Endothelial cell of umbilical vein (primary cell): ENCODE measurements at regions not wholly inside any gene's neighbourhood (a gene's known extent, or its start where the extent isn't known, plus 50 kb on each side); places are given as distances from the start of the nearest gene placed in this dataset.

Source experiments
- BruUV-seq: library from RNA; stranded (reverse); fragments of 400-500 nt; replicated peaks from 2 replicates; lab custom pipeline; 2021; lab: Mats Ljungman, UMichigan
- CTCF ChIA-PET: fragments of 300-600, 350-600 bp; sonication (Branson Sonifier 250); formaldehyde crosslinking; loops from one replicate; lab custom pipeline; 2021; ENCODE audit warnings: antibody characterized with exemption, inconsistent platforms; lab: Charles Lee
- POLR2A ChIA-PET: fragments of 300-600, 350-600 bp; sonication (Branson Sonifier 250); formaldehyde crosslinking; loops from one replicate; lab custom pipeline; 2021; ENCODE audit warnings: antibody characterized with exemption, inconsistent platforms; lab: Charles Lee
- DNase-seq: peaks from one replicate; pipeline ENCODE4 v3.0.0-alpha.2; 2011; ENCODE audit warnings: low read depth, low spot score
- FAIRE-seq: peaks from 2 replicates; lab custom pipeline; 2011; peaks lifted over from hg19 to GRCh38; lab: Jason Lieb, UNC
- H2AFZ ChIP-seq: 2 replicates; pipeline ENCODE4 v1.6.0; 2012; ENCODE audit warnings: low read depth, low read length, control low read depth, inconsistent platforms
- H3K27ac ChIP-seq: 2 replicates; pipeline ENCODE4 v1.5.1; 2011; ENCODE audit warnings: low read depth, mild to moderate bottlenecking, control low read depth, low read length, moderate library complexity; ENCODE audit not compliant: insufficient read depth
- H3K27me3 ChIP-seq, 2 experiments: 2 replicates each; pipeline versions ENCODE4 v1.6.0 to v1.6.1; 2011; ENCODE audit warnings: low read length in 2 of 2, mixed read lengths in 1 of 2; ENCODE audit not compliant: control insufficient read depth in 2 of 2, insufficient read depth in 2 of 2
- H3K36me3 ChIP-seq, 2 experiments: 2 replicates in 1 of 2; 3 replicates in 1 of 2; pipeline ENCODE4 v1.5.1; 2011; ENCODE audit warnings: low read length in 2 of 2, mild to moderate bottlenecking in 1 of 2, moderate library complexity in 1 of 2; ENCODE audit not compliant: control insufficient read depth in 2 of 2, insufficient read depth in 2 of 2; ENCODE audit errors: extremely low read depth in 1 of 2
- H3K4me1 ChIP-seq: 3 replicates; pipeline ENCODE4 v1.5.1; 2011; ENCODE audit warnings: mild to moderate bottlenecking, low read length; ENCODE audit not compliant: control insufficient read depth, insufficient read depth; ENCODE audit errors: extremely low read depth
- H3K4me2 ChIP-seq: 2 replicates; pipeline ENCODE4 v1.6.1; 2011; ENCODE audit warnings: low read length, control low read depth, mixed read lengths; ENCODE audit not compliant: insufficient read depth
- H3K4me3 ChIP-seq, 3 experiments: fragments of 200-600 bp in 1 of 3; sonication (generic), shearing (Covaris generic) in 1 of 3; replicated peaks in 1 of 3; 2 replicates each; pipeline ENCODE4 v1.5.1; 2011 to 2016; ENCODE audit warnings: control low read depth in 3 of 3, low read length in 3 of 3, mild to moderate bottlenecking in 2 of 3, inconsistent platforms in 1 of 3, low read depth in 1 of 3, moderate library complexity in 1 of 3; ENCODE audit not compliant: insufficient read depth in 1 of 3
- H3K79me2 ChIP-seq: 2 replicates; pipeline ENCODE4 v1.6.0; 2012; ENCODE audit warnings: low read length, inconsistent platforms; ENCODE audit not compliant: control insufficient read depth, insufficient read depth
- H3K9ac ChIP-seq: replicated peaks from 2 replicates; pipeline ENCODE3; 2011; ENCODE audit warnings: low read length, control low read depth; ENCODE audit not compliant: insufficient read depth; ENCODE audit errors: extremely low read depth
- H3K9me1 ChIP-seq: replicated peaks from 3 replicates; pipeline ENCODE4 v1.6.0; 2011; ENCODE audit warnings: mild to moderate bottlenecking, low read length; ENCODE audit not compliant: control insufficient read depth, insufficient read depth; ENCODE audit errors: extremely low read depth
- H3K9me3 ChIP-seq: replicated peaks from 2 replicates; pipeline ENCODE4 v1.5.1; 2012; ENCODE audit warnings: low read length, inconsistent platforms; ENCODE audit not compliant: control insufficient read depth, insufficient read depth
- H4K20me1 ChIP-seq: replicated peaks from 2 replicates; pipeline ENCODE3; 2011; ENCODE audit warnings: mild to moderate bottlenecking, low read length; ENCODE audit not compliant: control insufficient read depth, insufficient read depth; ENCODE audit errors: extremely low read depth
- CTCF ChIP-seq, 2 donors: IDR thresholded peaks; 1 replicate in 1 of 2; 2 replicates in 1 of 2; pipeline ENCODE4 v1.5.1; 2011; ENCODE audit warnings: low read length in 2 of 2, mild to moderate bottlenecking in 2 of 2, moderate library complexity in 2 of 2, control low read depth in 1 of 2, inconsistent platforms in 1 of 2, low read depth in 1 of 2; ENCODE audit not compliant: insufficient read depth in 1 of 2; ENCODE audit errors: extremely low read depth in 1 of 2
- EZH2 ChIP-seq: IDR thresholded peaks from 2 replicates; pipeline ENCODE4 v1.6.1; 2012; ENCODE audit warnings: borderline replicate concordance, low read depth, mild to moderate bottlenecking, moderate library complexity, low read length, inconsistent platforms; ENCODE audit not compliant: severe bottlenecking
- FOS ChIP-seq: IDR thresholded peaks from 2 replicates; pipeline ENCODE4 v1.6.1; 2011; ENCODE audit warnings: mild to moderate bottlenecking, low read length, moderate library complexity, borderline replicate concordance; ENCODE audit not compliant: insufficient read depth
- GATA2 ChIP-seq: IDR thresholded peaks from 2 replicates; pipeline ENCODE4 v1.7.0; 2011; ENCODE audit warnings: low read depth, mild to moderate bottlenecking, moderate library complexity, mixed read lengths, low read length; ENCODE audit not compliant: insufficient read length, insufficient read depth
- JUN ChIP-seq: IDR thresholded peaks from 2 replicates; pipeline ENCODE4 v1.6.1; 2011; ENCODE audit warnings: borderline replicate concordance, low read depth; ENCODE audit not compliant: insufficient read length, insufficient read depth
- MYC ChIP-seq: IDR thresholded peaks from one replicate; pipeline ENCODE4 v1.6.1; 2011; ENCODE audit warnings: mild to moderate bottlenecking, low read depth, low read length
- POLR2A ChIP-seq: IDR thresholded peaks from 2 replicates; pipeline ENCODE4 v1.6.1; 2012; ENCODE audit warnings: low read depth, mild to moderate bottlenecking, control low read depth, low read length
- POLR2AphosphoS5 ChIP-seq: IDR thresholded peaks from 2 replicates; pipeline ENCODE4 v1.6.1; 2012; ENCODE audit warnings: low read depth, mild to moderate bottlenecking, control low read depth, low read length, moderate library complexity; ENCODE audit not compliant: insufficient read depth
- dilution Hi-C: fragments of 300-500 bp; cut with MboI; formaldehyde crosslinking; loops from one replicate; pipeline ENCODE4 v1.15.0; 2019; ENCODE audit warnings: low sequenced_read_pairs; ENCODE audit not compliant: extremely low pct_ligation_motif_present
- intact Hi-C: fragments of 100-400 bp; cut with micrococcal nuclease; formaldehyde crosslinking; loops from one replicate; pipeline ENCODE4 v1.10.0; 2022
- TF ChIP-seq, protein P1 (sequence below): IDR thresholded peaks from 2 replicates; pipeline ENCODE4 v1.6.1; 2011; ENCODE audit not compliant: insufficient read depth, insufficient read length

DNA sequence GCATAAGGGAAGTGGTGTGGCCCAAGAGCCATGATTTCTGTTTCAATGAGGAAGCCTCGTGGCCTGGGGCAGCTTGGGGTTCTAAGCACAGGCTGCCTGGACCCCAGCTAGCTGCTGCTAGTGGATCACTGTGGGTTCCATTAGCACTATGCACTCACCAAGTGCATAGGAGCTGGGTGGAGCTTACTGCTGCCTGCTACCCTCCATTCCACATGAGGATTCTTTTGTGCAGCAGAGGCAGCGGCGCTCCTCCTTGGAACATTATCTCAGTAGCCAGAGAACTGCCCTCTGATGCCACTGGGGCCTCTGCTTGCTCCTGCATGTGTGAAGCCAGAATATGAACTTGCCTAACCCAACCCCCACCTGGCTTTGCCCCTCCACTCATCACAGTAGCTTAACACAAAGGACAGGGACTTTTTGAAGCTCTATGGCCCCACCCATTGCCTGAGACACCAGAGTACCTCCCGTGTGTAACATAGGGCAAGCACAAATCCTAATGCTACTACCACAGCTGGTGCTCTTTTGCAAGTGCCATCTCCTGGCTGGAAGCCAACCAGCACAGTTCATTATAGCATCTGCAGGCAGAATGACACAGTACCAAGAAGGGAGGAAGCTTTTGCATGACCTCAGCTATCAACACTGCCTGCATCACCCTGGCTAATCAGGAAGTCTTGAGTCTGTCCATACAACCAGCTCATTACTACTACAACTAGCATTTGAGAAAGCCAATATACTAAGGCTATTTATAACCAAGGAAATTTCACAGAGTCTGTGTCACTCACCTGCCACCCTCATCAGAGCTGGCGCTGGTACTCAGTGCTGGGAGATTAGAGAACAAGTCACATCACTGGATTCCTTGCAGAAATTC lies 297.0 kb upstream of the GULP1 start:
- no peaks in the 10 kb centered on the region for H3K4me1 ChIP-seq
- DNase-seq (no peak), FAIRE-seq (no peak)
- no peak overlapping the region for H3K27ac ChIP-seq
- ChIA-PET CTCF (interaction anchor here (0.5 kb wide), 1 partner anchor 420 kb away, joined by 3 read pairs; no protein-coding TSS in a partner anchor), POLR2A (no interaction called here)
- H3K36me3 ChIP-seq = no peaks in the 10 kb centered on the region
- dilution Hi-C loops (no loop called here), intact Hi-C loops (no loop called here)
- TF ChIP-seq GATA2 (no peak), CTCF (IDR thresholded peaks at IDR 0.05; ENCODE audit: extremely low read depth in 1 of 2, insufficient read depth in 1 of 2, low read depth in 1 of 2, low read length in 2 of 2) (no peak), FOS (no peak), EZH2 (no peak), JUN (no peak), MYC (no peak), POLR2A (no peak), POLR2AphosphoS5 (no peak)
- TF ChIP-seq, protein P1, sequence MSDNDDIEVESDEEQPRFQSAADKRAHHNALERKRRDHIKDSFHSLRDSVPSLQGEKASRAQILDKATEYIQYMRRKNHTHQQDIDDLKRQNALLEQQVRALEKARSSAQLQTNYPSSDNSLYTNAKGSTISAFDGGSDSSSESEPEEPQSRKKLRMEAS = no peak
- H3K9me1 ChIP-seq = no peaks in the 10 kb centered on the region
- no peak overlapping the region for H3K4me3 ChIP-seq
- no peaks in the 10 kb centered on the region for H4K20me1 ChIP-seq
- no peaks in the 10 kb centered on the region for H3K79me2 ChIP-seq
- H2AFZ ChIP-seq = no peak overlapping the region
- no TSS peak for BruUV-seq
- no peak overlapping the region for H3K9ac ChIP-seq
- H3K27me3 ChIP-seq = no peaks in the 10 kb centered on the region
- H3K4me2 ChIP-seq = no peak overlapping the region
- H3K9me3 ChIP-seq = no peaks in the 10 kb centered on the region
